ENCODE measurements at regions not wholly inside any gene's neighbourhood (a gene's known extent, or its start where the extent isn't known, plus 50 kb on each side); places are given as distances from the start of the nearest gene placed in this dataset.
A peak's percentile ranks its signal among the peaks of the same experiment; 100 is the strongest.

GRCh38 chr9:86794391-86795046 lies 152.8 kb downstream of the GAS1 start:
- no peak for TF ChIP-seq EZH2phosphoT487 (IDR thresholded peaks at IDR 0.05; ENCODE audit: borderline replicate concordance, low read length)
- no peak for TF ChIP-seq CTCF (conservative IDR thresholded peaks at IDR 0.05; ENCODE audit: low read depth, low read length)
- TF ChIP-seq EZH2 (IDR thresholded peaks at IDR 0.05; ENCODE audit: low read length, unreplicated experiment) = no peak
- Histone ChIP-seq H3K9ac (ENCODE audit: low read length) (no peak overlapping the region), H3F3A (ENCODE audit: low read length, unreplicated experiment) (no peaks in the 10 kb centered on the region), H3K79me2 (ENCODE audit: low read length) (no peaks in the 10 kb centered on the region), H4K20me1 (ENCODE audit: low read length) (no peaks in the 10 kb centered on the region), H3K9me3 (ENCODE audit: low read length) (no peaks in the 10 kb centered on the region), H3K4me2 (ENCODE audit: low read length) (no peak overlapping the region), H3K4me3 (ENCODE audit: low read length) (no peak overlapping the region), H3K4me1 (ENCODE audit: insufficient read depth, low read length) (0 out of 2 replicates have a peak, but pooled peaks cover 5% of the 10 kb centered on the region), H2AFZ (ENCODE audit: low read length) (no peak overlapping the region), H3K27me3 (ENCODE audit: low read length) (peaks cover 15% of the 10 kb centered on the region; the same call in 1 of the 2 replicates), H3K36me3 (ENCODE audit: low read depth, low read length) (no peaks in the 10 kb centered on the region), H3K9me2 (replicated peaks; ENCODE audit: low read length) (no peaks in the 10 kb centered on the region), H3K27ac (ENCODE audit: low read length) (no peak overlapping the region)
- DNase-seq (no peak), ATAC-seq (no peak)
- CTCF ChIA-PET = no interaction called here
- POLR2A ChIA-PET (ENCODE audit: unreplicated experiment) = no interaction called here
- intact Hi-C loops (cut with micrococcal nuclease) = no loop called here
- BruUV-seq (replicated peaks) = no TSS peak

GRCh38 chr9:86792136-86792535 lies 155.2 kb downstream of the GAS1 start:
- Histone ChIP-seq H4K20me1 (ENCODE audit: low read length) (no peaks in the 10 kb centered on the region), H3K9me3 (ENCODE audit: low read length) (no peaks in the 10 kb centered on the region), H3K27me3 (ENCODE audit: low read length) (peaks cover 11% of the 10 kb centered on the region; the same call in 1 of the 2 replicates), H3K9me2 (replicated peaks; ENCODE audit: low read length) (no peaks in the 10 kb centered on the region), H3K4me2 (ENCODE audit: low read length) (no peak overlapping the region), H3K4me3 (ENCODE audit: low read length) (no peak overlapping the region), H3K79me2 (ENCODE audit: low read length) (no peaks in the 10 kb centered on the region), H3K4me1 (ENCODE audit: insufficient read depth, low read length) (0 out of 2 replicates have a peak, but pooled peaks cover 5% of the 10 kb centered on the region), H3K9ac (ENCODE audit: low read length) (no peak overlapping the region), H3K36me3 (ENCODE audit: low read depth, low read length) (no peaks in the 10 kb centered on the region), H3K27ac (ENCODE audit: low read length) (no peak overlapping the region), H3F3A (ENCODE audit: low read length, unreplicated experiment) (no peaks in the 10 kb centered on the region), H2AFZ (ENCODE audit: low read length) (no peak overlapping the region)
- ATAC-seq (no peak), DNase-seq (peak; percentile 87)
- ChIA-PET POLR2A (ENCODE audit: unreplicated experiment) (no interaction called here), CTCF (no interaction called here)
- intact Hi-C loops (cut with micrococcal nuclease) = no loop called here
- no peak; the same call in 1 of the 2 replicates for TF ChIP-seq CTCF (conservative IDR thresholded peaks at IDR 0.05; ENCODE audit: low read depth, low read length)
- TF ChIP-seq EZH2 (IDR thresholded peaks at IDR 0.05; ENCODE audit: low read length, unreplicated experiment) = no peak
- TF ChIP-seq EZH2phosphoT487 (IDR thresholded peaks at IDR 0.05; ENCODE audit: borderline replicate concordance, low read length) = no peak
- BruUV-seq (replicated peaks) = no TSS peak

GRCh38 chr9:86790805-86791204 lies 156.5 kb downstream of the GAS1 start:
- H3K36me3 ChIP-seq (ENCODE audit: low read depth, low read length) = no peaks in the 10 kb centered on the region
- DNase-seq = no peak

More at GRCh38 chr9:86790805-86791204, 156.5 kb downstream of the GAS1 start:
- no peaks in the 10 kb centered on the region for H3K79me2 ChIP-seq (ENCODE audit: low read length)
- H3K27ac ChIP-seq (ENCODE audit: low read length) = no peak overlapping the region
- TF ChIP-seq CTCF (conservative IDR thresholded peaks at IDR 0.05; ENCODE audit: low read depth, low read length) (no peak), EZH2phosphoT487 (IDR thresholded peaks at IDR 0.05; ENCODE audit: borderline replicate concordance, low read length) (no peak), EZH2 (IDR thresholded peaks at IDR 0.05; ENCODE audit: low read length, unreplicated experiment) (no peak)
- H3F3A ChIP-seq (ENCODE audit: low read length, unreplicated experiment) = no peaks in the 10 kb centered on the region
- no TSS peak for BruUV-seq (replicated peaks)
- no peak overlapping the region for H2AFZ ChIP-seq (ENCODE audit: low read length)
- H3K27me3 ChIP-seq (ENCODE audit: low read length) = peaks cover 10% of the 10 kb centered on the region; the same call in 1 of the 2 replicates
- no peak for ATAC-seq
- intact Hi-C loops (cut with micrococcal nuclease) = no loop called here
- H3K9me2 ChIP-seq (replicated peaks; ENCODE audit: low read length) = no peaks in the 10 kb centered on the region
- no peaks in the 10 kb centered on the region for H4K20me1 ChIP-seq (ENCODE audit: low read length)
- H3K4me1 ChIP-seq (ENCODE audit: insufficient read depth, low read length) = 0 out of 2 replicates have a peak, but pooled peaks cover 5% of the 10 kb centered on the region
- POLR2A ChIA-PET (ENCODE audit: unreplicated experiment) = no interaction called here
- H3K4me2 ChIP-seq (ENCODE audit: low read length) = no peak overlapping the region
- CTCF ChIA-PET = no interaction called here
- H3K4me3 ChIP-seq (ENCODE audit: low read length) = no peak overlapping the region
- no peak overlapping the region for H3K9ac ChIP-seq (ENCODE audit: low read length)
- H3K9me3 ChIP-seq (ENCODE audit: low read length) = no peaks in the 10 kb centered on the region

Measured in PC-3 (cell line).